ENCODE measurements at regions not wholly inside any gene's neighbourhood (a gene's known extent, or its start where the extent isn't known, plus 50 kb on each side); places are given as distances from the start of the nearest gene placed in this dataset.
"Not testable (repeated sequence)": the region's sequence is repeated elsewhere in the genome, so short reads cannot be mapped to it uniquely, and the experiment has no call there.

DNA sequence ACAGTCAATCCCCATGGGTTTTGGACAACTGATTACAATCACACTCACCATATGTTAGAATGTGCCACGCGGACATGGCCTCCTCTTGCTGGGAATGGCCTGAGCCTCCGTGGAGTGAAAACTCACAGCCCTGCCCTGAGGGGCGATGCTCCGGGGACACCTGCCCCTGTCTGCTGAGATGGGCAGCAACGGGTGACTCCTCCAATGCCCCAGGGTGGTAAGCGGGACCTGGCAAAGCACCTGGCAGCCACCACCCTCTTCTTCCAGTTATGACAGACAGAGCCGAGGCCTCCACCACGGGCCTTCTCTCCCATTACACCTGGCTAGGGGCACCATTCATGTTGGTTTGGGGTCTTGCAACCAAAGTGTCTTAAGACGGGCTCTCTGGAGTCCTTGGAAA, 94.9 kb upstream of the COL5A1 start:
- no peak for DNase-seq (ENCODE audit: low read depth in 2 of 2)

DNA sequence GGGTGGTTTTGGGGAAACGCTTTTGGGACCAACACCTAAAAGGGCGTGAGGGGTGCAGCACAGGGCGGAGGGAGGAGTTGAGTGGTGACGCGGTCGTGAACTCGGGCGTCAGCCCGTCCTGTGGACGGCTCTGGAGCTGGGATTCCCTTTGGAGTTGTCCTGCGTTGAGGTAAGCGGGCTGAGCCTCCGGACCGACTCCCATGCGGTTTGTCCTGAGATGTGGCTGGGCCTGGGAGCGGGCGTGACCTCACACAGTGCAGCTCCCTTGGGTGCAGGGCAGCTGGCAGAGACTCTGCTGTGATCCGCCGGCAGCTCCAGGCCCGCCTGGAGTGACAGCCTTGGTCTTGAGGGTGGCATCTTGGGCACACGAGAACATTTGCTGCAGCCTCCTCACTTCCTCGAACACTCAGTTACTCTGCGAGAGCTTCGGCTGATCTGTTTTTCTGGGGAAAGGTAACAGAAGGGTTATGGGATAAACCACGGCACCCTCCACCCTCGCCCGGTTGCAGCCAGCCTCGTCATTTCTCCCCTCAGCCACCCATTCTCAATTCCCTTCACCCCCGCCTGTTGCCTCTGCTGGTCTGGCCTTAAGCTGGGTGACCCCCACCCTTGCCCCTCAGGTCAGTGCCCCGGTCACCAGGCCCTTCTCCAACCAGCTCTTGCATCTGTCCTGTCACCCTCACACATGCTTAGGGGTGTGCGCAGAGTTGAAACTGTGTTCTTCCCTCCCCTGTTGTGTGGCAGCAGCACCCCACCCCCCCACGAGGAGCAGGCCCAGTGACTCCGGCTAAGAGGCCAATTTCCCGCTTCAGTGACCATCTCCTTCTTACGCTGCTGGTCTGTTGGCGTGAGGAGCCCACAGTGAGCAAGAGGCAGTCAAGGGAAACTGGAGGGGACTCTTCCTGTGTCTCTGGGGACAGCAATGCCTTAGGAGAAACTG, 94.2 kb upstream of the COL5A1 start:
- DNase-seq (ENCODE audit: low read depth in 2 of 2), result no peak

DNA sequence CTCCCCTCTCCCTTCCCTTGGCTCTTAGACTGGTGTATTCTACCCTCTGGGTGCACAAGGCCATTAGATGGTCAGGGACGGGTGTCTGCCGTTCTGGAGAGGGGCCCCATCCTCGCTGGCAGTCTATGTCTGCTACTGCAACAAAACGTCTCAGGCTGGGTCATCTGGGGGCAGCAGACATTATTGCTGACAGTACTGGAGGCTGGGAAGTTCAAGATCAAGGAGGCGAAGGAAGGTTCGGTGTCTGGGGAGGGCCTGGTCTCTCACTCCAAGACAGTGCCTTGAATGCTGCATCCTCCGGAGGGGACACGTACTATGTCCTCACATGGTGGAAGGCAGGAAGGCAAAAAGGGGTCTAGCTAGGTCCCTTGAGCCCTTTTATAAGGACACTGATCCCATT, 93.4 kb upstream of the COL5A1 start:
- DNase-seq (ENCODE audit: low read depth in 2 of 2), result no peak

GRCh38 chr9:134548618-134549017, 93.0 kb upstream of the COL5A1 start:
- no peak for DNase-seq (ENCODE audit: low read depth in 2 of 2)

- DNase-seq (ENCODE audit: low read depth in 2 of 2), result no peak
Measured at GRCh38 chr9:134549336-134549735, 92.3 kb upstream of the COL5A1 start.

DNA sequence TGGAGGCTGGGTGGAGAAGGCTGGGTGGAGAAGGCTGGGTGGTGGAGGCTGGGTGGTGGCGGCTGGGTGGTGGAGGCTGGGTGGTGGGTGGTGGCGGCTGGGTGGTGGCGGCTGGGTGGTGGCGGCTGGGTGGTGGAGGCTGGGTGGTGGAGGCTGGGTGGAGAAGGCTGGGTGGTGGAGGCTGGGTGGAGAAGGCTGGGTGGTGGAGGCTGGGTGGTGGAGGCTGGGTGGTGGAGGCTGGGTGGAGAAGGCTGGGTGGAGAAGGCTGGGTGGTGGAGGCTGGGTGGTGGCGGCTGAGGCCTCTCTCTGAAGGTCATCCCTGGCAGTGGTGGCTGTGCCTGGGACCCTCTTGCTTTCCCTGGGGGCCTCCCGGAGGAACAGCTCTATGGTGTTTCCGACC, 91.5 kb upstream of the COL5A1 start:
- not testable (repeated sequence) for DNase-seq (ENCODE audit: low read depth in 2 of 2)

- DNase-seq (ENCODE audit: low read depth in 2 of 2), result no peak
Measured at GRCh38 chr9:134550584-134550983, 91.0 kb upstream of the COL5A1 start.

DNA sequence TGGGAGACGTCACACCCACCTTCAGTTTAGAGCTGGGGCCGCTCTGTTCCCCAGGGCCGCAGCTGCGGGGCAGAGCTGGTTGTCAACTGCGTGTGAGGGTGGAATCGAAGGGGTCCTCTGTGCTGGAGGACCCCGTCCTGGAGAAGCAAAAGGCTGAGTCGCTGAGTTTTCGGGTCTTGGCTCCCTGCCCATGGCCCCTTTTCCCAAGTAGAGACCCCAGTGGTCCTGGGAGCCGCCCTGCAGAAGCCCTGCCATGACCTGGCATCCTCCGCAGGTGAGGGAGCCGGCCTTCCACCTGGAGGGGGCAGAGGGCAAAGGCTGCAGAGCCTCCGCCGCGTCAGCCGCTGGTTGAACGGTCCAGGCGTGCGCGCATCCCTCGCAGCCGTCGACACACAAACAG, 90.4 kb upstream of the COL5A1 start:
- DNase-seq (ENCODE audit: low read depth in 2 of 2), result no peak

GRCh38 chr9:134551644-134552348, 89.8 kb upstream of the COL5A1 start:
- DNase-seq (ENCODE audit: low read depth in 2 of 2), result peak in 1 of 2 donors; percentile 55

DNA sequence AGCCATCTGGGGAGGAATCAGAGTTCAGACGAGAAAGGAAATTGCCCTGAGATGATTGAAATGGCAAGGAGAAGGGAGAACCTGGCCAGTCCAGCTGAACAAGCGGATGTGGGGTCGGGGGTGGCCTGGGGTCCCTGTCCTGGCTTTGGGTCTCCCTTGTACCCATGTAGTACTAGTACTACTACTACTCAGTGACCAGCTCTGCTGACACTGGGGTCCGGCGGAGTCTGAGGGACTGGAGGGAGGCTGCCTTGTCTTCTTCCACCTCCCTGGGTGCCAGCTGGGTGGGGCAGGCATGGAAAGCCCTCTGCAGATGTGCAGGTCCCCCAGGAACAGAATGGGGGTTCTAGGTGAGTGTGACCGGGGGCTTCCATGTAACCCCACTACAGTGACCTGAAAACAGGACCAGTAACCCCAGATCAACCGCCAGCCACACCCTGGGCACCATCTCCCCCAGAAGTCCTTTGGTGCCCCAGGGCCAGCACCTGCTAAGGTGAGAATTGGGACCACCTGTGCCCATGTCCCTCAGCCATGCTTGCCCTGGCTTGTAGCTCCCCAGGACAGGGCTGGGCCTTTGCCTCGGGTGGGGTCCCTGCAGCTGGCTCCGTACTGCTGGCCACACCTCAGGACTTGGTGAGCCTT, 89.1 kb upstream of the COL5A1 start:
- DNase-seq (ENCODE audit: low read depth in 2 of 2), result no peak

DNA sequence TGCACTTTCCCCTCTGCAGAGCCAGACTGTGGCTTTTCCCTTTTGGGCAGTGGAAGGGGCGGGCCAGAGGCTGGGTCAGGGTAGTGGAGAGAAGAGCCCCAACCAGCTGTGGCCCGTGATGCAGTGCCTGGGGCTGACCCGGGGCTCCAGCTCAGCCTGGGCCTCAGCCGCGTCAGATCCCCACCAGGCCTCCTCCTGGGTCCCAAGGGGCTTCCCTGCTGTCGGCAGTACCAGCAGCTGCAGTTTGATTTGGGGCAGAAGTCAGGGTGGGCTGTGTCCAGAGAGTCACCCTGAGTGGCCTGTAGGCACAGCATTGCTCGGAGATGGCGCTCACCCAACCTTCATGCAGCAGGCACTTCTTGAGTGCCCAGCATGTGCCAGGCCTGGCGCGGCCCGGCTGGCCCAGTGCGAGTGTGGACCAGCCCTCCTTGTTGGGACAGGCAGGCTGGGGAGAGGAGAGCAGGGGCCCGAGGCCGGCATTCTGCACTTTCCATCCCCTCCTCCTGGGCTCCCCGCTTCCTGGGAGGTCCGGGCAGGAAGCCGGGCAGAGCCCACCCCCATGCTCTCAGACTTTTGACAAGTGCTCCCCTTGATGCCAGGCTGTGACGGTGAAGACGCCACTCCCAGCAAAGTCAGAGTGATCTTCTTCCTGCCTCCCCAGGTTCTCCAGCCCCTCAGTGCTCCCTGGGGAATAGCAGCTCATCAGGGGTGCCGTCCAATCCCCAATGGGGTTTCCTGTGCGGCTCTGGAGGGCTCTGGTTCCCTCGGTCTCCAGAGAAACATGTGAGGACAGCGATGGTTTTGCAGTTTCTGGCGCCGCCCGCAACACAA, 88.3 kb upstream of the COL5A1 start:
- DNase-seq (ENCODE audit: low read depth in 2 of 2), result no peak

DNA sequence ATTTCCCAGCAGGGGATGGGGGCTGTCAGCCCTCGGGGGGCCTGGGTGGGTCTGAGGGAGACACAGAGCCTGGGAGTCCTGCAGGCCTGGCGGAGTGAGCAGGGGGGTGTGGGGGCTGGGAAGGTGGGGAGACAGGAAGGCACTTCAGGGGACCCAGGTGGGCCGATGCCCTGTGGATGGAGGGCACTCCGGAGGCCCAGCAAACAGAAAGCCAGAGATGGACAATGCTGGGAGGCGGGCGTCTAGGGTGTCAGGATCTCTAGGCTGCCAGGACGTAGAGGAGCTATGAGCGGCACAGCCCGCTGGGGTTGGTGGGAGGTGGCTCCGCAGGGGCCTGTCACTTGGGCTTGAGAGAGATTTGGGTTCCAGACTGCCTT, 87.6 kb upstream of the COL5A1 start:
- no peak for DNase-seq (ENCODE audit: low read depth in 2 of 2)

DNA sequence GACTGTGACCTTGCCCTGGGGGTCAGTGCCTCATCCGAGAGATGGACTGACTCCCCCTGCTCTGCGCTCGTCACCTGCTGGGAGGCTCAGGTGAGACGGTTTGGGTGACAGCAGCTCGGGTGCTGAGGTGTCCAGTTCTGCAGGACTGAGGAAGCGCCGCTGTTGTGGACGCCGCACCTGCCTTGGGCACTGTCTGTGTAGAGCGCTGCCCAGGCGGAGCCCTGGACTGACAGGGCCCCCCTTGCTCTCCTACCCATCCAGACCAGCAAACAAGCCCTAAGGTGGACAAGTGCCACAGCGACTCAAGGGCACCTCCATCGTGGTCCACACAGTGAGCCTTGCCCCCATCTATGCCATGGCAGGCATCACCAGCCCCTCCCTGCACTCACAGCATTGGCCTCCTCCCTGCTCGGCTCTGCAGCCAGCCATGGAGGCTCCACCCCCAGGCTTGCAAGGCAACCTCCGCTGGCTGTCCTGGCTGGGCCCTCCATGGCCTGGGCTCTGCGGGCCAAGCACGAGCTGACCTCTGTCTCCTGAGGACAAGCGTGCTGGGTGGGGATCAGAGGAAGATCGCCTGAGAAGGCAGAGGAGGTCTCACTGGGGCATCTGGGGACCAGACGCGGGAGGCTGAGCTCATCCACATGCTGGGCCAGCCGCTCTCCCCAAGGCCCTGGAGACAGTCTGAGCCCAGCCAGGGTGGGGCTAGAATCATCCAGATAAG, 87.1 kb upstream of the COL5A1 start:
- no peak for DNase-seq (ENCODE audit: low read depth in 2 of 2)

- DNase-seq (ENCODE audit: low read depth in 2 of 2), result no peak
Measured at GRCh38 chr9:134555094-134555650, 86.4 kb upstream of the COL5A1 start.

DNA sequence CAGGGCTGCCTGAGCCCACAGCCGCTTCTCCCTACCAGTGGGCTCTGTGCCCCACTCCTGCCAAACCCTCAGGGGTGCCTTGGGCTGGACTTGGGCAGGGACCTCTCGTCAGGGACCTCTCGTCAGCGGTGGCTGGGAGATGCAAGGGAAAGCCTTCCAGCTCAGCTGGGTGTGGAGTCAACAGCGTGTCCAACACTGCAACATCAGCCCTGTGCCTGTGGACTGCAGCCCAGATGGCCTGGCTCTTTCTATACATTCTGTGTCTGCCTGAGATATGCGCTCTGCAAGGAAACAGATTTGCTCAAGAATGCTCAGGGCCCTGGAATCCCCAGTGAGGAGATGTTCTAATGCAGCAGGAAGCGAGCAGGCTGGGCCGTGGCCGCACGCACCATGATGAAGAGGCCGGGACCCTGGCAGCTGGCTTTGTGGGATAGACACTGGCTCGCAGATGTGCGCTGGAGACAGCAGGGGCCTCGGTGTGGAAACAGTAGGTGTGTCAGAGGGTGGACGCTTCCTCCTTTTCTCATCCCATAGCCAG, 85.0 kb upstream of the COL5A1 start:
- no peak for DNase-seq (ENCODE audit: low read depth in 2 of 2)

DNA sequence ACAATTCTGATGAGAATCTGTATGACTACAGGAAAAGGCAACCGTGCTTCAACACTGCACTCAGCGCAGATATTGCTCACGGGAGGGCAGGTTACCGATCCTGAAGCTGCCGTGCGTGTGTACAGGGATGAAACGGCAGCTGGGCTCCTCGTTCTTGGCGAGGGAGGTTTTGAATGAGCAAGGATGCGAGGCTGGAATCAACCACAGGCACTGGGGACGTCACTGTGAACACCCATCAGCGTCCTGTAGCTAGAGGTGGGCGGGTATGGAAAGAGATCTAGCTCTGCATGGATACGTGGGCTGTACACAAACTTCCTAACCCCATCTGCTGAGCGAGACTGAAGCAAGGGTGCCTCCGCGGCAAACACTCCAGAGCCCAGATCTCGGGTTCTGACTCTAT, 84.3 kb upstream of the COL5A1 start:
- no peak for DNase-seq (ENCODE audit: low read depth in 2 of 2)

- DNase-seq (ENCODE audit: low read depth in 2 of 2), result no peak
Measured at GRCh38 chr9:134558124-134558905, 83.3 kb upstream of the COL5A1 start.

GRCh38 chr9:134559013-134559412, 82.6 kb upstream of the COL5A1 start:
- no peak for DNase-seq (ENCODE audit: low read depth in 2 of 2)

DNA sequence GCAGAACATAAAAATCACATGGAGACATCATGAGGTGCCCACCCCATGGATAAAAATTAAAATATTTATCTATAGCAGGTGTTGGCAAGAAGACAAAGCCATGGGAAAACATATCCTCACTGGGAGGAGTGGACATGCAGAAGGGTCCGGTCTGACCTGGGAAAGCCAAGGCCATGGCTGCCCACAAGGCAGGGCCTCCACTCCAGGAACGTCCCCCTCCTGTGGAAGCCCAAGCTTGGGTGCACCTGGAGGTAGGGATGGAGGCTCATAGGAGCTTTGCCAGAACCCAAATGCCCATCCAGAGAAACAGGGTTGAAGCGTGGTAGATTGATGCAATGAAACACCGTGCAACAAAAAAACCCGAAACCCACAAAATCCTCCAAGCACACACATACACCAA, 81.4 kb upstream of the COL5A1 start:
- DNase-seq (ENCODE audit: low read depth in 2 of 2), result no peak

DNA sequence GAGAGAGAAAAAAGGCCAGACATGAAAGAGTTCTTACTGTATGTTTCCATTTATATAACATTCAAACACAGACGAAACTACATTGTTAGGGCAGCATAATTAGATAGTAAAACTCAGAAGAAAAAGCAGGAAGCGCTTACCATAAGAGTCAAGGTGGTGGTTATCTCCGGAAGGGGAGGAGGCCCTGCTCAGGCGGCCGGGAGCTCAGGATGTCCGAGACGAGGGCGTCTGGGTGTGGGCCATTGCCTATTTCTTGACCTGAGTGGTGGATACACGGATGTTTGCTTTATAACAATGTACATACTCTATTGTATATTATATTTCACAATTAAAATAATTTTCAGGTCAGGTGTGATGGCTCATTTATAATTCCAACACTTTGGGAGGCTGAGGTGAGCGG, 80.9 kb upstream of the COL5A1 start:
- DNase-seq (ENCODE audit: low read depth in 2 of 2), result no peak
